HEK293T (cell line): ENCODE measurements at regions not wholly inside any gene's neighbourhood (a gene's known extent, or its start where the extent isn't known, plus 50 kb on each side); places are given as distances from the start of the nearest gene placed in this dataset.
"Not testable (repeated sequence)": the region's sequence is repeated elsewhere in the genome, so short reads cannot be mapped to it uniquely, and the experiment has no call there.

Experiments
- CTCF ChIA-PET: fragments of 350-600 bp; formaldehyde crosslinking; extraction: SDS; loops from one replicate; lab custom pipeline; 2021; ENCODE audit warnings: antibody characterized with exemption, inconsistent platforms; lab: Yijun Ruan, JAX
- POLR2A ChIA-PET: fragments of 350-600 bp; formaldehyde crosslinking; extraction: SDS; loops from one replicate; lab custom pipeline; 2020; ENCODE audit warnings: antibody characterized with exemption, inconsistent platforms; lab: Yijun Ruan, JAX
- DNase-seq: peaks from one replicate; pipeline ENCODE4 v3.0.0; 2012; ENCODE audit warnings: mixed read lengths; ENCODE audit errors: extremely low spot score
- ARNT ChIP-seq: fragments of 450-650 bp; IDR thresholded peaks from 2 replicates; pipeline ENCODE4 v1.6.1; 2017; ENCODE audit warnings: mild to moderate bottlenecking
- BHLHE40 ChIP-seq: fragments of 450-650 bp; IDR thresholded peaks from 2 replicates; pipeline ENCODE4 v1.6.1; 2016; ENCODE audit warnings: mild to moderate bottlenecking, moderate library complexity, borderline replicate concordance
- CTBP1 ChIP-seq: fragments of 450-650 bp; IDR thresholded peaks from 2 replicates; pipeline ENCODE4 v1.6.1; 2016; ENCODE audit warnings: borderline replicate concordance
- ELF4 ChIP-seq: fragments of 450-650 bp; IDR thresholded peaks from 2 replicates; pipeline ENCODE4 v1.6.1; 2017; ENCODE audit warnings: antibody characterized with exemption
- FOXA1 ChIP-seq: fragments of 450-650 bp; IDR thresholded peaks from 2 replicates; pipeline ENCODE4 v1.6.1; 2016; ENCODE audit warnings: mild to moderate bottlenecking
- FOXK2 ChIP-seq: fragments of 450-650 bp; IDR thresholded peaks from 2 replicates; pipeline ENCODE4 v1.6.1; 2016; ENCODE audit warnings: mild to moderate bottlenecking
- FOXM1 ChIP-seq: fragments of 450-650 bp; IDR thresholded peaks from 2 replicates; pipeline ENCODE4 v1.6.1; 2017; ENCODE audit warnings: mild to moderate bottlenecking, borderline replicate concordance
- HDGF ChIP-seq: fragments of 450-650 bp; IDR thresholded peaks from 2 replicates; pipeline ENCODE4 v1.6.1; 2017; ENCODE audit warnings: antibody characterized with exemption, borderline replicate concordance
- L3MBTL2 ChIP-seq: fragments of 450-650 bp; conservative IDR thresholded peaks from 2 replicates; pipeline ENCODE4 v1.6.1; 2016; ENCODE audit warnings: mild to moderate bottlenecking
- LEF1 ChIP-seq: fragments of 450-650 bp; IDR thresholded peaks from 2 replicates; pipeline ENCODE4 v1.6.1; 2017; ENCODE audit warnings: mild to moderate bottlenecking, borderline replicate concordance
- NFRKB ChIP-seq: fragments of 450-650 bp; IDR thresholded peaks from 2 replicates; pipeline ENCODE4 v1.6.1; 2016; ENCODE audit warnings: mild to moderate bottlenecking, moderate library complexity
- PKNOX1 ChIP-seq: fragments of 450-650 bp; IDR thresholded peaks from 2 replicates; pipeline ENCODE4 v1.6.1; 2016
- SP1 ChIP-seq: fragments of 450-650 bp; IDR thresholded peaks from 2 replicates; pipeline ENCODE4 v1.6.1; 2017
- SUZ12 ChIP-seq: fragments of 450-650 bp; IDR thresholded peaks from 2 replicates; pipeline ENCODE4 v1.6.1; 2016; ENCODE audit warnings: mild to moderate bottlenecking
- TARDBP ChIP-seq: fragments of 450-650 bp; IDR thresholded peaks from 2 replicates; pipeline ENCODE4 v1.6.1; 2016
- ZNF384 ChIP-seq: fragments of 450-650 bp; IDR thresholded peaks from 2 replicates; pipeline ENCODE4 v1.6.1; 2016

- POLR2A ChIA-PET, DNase-seq: not testable (repeated sequence)
- CTCF ChIA-PET = interaction anchor here (0.6 to 1.2 kb wide), 2 partner anchors 147 to 281 kb away, joined by 3 to 5 read pairs; no protein-coding TSS in a partner anchor
- peak; percentile 35; the same call in 1 of the 2 replicates for TF ChIP-seq PKNOX1
Measured at GRCh38 chr3:71982506-71983258, 197.7 kb upstream of the PROK2 start.

GRCh38 chr3:71979175-71979574 lies 194.2 kb upstream of the PROK2 start:
- no peak for DNase-seq
- TF ChIP-seq CTBP1 = no peak
- TF ChIP-seq HDGF = no peak
- no peak for TF ChIP-seq ZNF384
- TF ChIP-seq SP1 = no peak
- TF ChIP-seq FOXM1 = no peak
- TF ChIP-seq LEF1 = no peak
- no peak for TF ChIP-seq TARDBP
- no peak for TF ChIP-seq SUZ12
- TF ChIP-seq L3MBTL2 = no peak
- no peak for TF ChIP-seq PKNOX1
- TF ChIP-seq ELF4 = no peak
- TF ChIP-seq FOXK2 = no peak
- TF ChIP-seq FOXA1 = no peak
- ChIA-PET CTCF (no interaction called here), POLR2A (no interaction called here)

DNA sequence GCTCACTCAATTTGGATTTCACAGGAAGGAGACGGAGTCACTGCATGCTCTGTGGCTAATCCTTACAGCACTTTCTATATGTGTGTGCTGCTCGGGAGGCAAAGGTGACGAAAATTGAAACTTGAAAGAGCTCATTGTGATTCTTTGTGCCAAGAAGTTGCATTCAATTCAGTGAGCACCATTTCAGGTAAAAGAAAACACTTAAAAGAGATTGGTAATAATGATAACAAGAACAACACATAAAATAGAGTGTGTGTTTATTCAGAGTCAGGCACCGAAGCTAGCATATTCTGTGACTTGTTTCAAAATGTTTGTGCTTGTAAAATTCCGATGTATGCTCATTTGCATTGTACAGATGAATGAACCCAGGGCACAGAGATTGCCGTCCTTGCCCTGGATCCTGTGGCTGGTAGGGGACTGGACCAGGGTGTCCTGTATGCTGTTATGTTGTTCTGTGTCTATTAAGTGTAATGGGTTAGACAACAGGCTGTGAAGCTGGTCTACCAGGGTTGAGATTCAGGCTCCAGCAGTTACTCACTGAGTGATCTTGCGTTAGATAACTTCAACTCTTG lies 193.3 kb upstream of the PROK2 start:
- CTCF ChIA-PET = interaction anchor here (0.7 kb wide), 1 partner anchor 11 kb away, joined by 3 read pairs; no protein-coding TSS in a partner anchor
- no peak for TF ChIP-seq ARNT
- no peak for TF ChIP-seq LEF1
- no peak for TF ChIP-seq SP1
- no peak for TF ChIP-seq TARDBP
- TF ChIP-seq PKNOX1 = no peak
- TF ChIP-seq FOXA1 = no peak
- TF ChIP-seq NFRKB = no peak
- no peak for TF ChIP-seq CTBP1
- no peak for TF ChIP-seq FOXM1
- no peak for TF ChIP-seq FOXK2
- no peak for TF ChIP-seq ZNF384
- TF ChIP-seq HDGF = no peak
- TF ChIP-seq L3MBTL2 = no peak
- no peak for TF ChIP-seq SUZ12
- no peak for TF ChIP-seq ELF4
- no peak for TF ChIP-seq BHLHE40
- POLR2A ChIA-PET = interaction anchor here (0.6 kb wide), 1 partner anchor 69 kb away, joined by 3 read pairs; no protein-coding TSS in a partner anchor
- no peak for DNase-seq

- ChIA-PET CTCF (interaction anchor here (0.7 kb wide), 1 partner anchor 10 kb away, joined by 3 read pairs; no protein-coding TSS in a partner anchor), POLR2A (interaction anchor here (0.6 kb wide), 2 partner anchors 69 to 326 kb away, joined by 3 read pairs; no protein-coding TSS in a partner anchor)
- TF ChIP-seq TARDBP (no peak), LEF1 (no peak), PKNOX1 (no peak), BHLHE40 (no peak), ELF4 (no peak), FOXK2 (no peak), FOXM1 (no peak), HDGF (no peak), FOXA1 (no peak), SP1 (no peak), SUZ12 (no peak), NFRKB (no peak), L3MBTL2 (no peak), ZNF384 (no peak), ARNT (no peak), CTBP1 (no peak)
- no peak for DNase-seq
Measured at GRCh38 chr3:71977525-71977924, 192.6 kb upstream of the PROK2 start.

GRCh38 chr3:71975573-71975972 lies 190.6 kb upstream of the PROK2 start:
- ChIA-PET CTCF (interaction anchor here (1.2 kb wide), 1 partner anchor 19 kb away, joined by 3 read pairs; no protein-coding TSS in a partner anchor), POLR2A (no interaction called here)
- no peak for TF ChIP-seq LEF1
- no peak for TF ChIP-seq SP1
- TF ChIP-seq ELF4 = no peak
- TF ChIP-seq SUZ12 = no peak
- TF ChIP-seq FOXA1 = no peak
- no peak for TF ChIP-seq BHLHE40
- TF ChIP-seq L3MBTL2 = no peak
- no peak for TF ChIP-seq FOXK2
- no peak for TF ChIP-seq HDGF
- TF ChIP-seq ZNF384 = no peak
- no peak for TF ChIP-seq NFRKB
- no peak for TF ChIP-seq CTBP1
- no peak for TF ChIP-seq FOXM1
- no peak for TF ChIP-seq ARNT
- TF ChIP-seq TARDBP = no peak
- TF ChIP-seq PKNOX1 = no peak
- DNase-seq = no peak
